Upper lobe of left lung (tissue), 6 donors: ENCODE measurements at regions not wholly inside any gene's neighbourhood (a gene's known extent, or its start where the extent isn't known, plus 50 kb on each side); places are given as distances from the start of the nearest gene placed in this dataset.
A peak's percentile ranks its signal among the peaks of the same experiment; 100 is the strongest.
"Not testable (repeated sequence)": the region's sequence is repeated elsewhere in the genome, so short reads cannot be mapped to it uniquely, and the experiment has no call there.

ENCODE experiments used
- ATAC-seq, 2 donors: fragments of 200-7000 bp; cut with Tn5 transposase; one replicate each; pipeline ENCODE4 v1.9.1; 2022; ENCODE audit warnings: mild to moderate bottlenecking in 2 of 2, moderate library complexity in 2 of 2; ENCODE audit not compliant: low FRiP score in 2 of 2
- DNase-seq, 2 donors: peaks; one replicate each; pipeline ENCODE4 v3.0.0-alpha.2; 2019 to 2020
- H3K27ac ChIP-seq, 4 donors: fragments of 200-600 bp; sonication (generic); one replicate each; pipeline ENCODE4 v1.5.1; 2016 to 2019
- H3K27me3 ChIP-seq, 4 donors: fragments of 200-600 bp; sonication (generic); one replicate each; pipeline ENCODE4 v1.5.1; 2017 to 2019
- H3K36me3 ChIP-seq, 4 donors: fragments of 200-600 bp; sonication (generic); one replicate each; pipeline ENCODE4 v1.5.1; 2016 to 2019
- H3K4me1 ChIP-seq, 4 donors: fragments of 200-600 bp; sonication (generic); one replicate each; pipeline ENCODE4 v1.5.1; 2018 to 2019
- H3K4me3 ChIP-seq, 4 donors: fragments of 200-600 bp; sonication (generic); one replicate each; pipeline ENCODE4 v1.5.1; 2017 to 2019; ENCODE audit warnings: mild to moderate bottlenecking in 2 of 4, moderate library complexity in 1 of 4
- H3K9me3 ChIP-seq, 4 donors: fragments of 200-600 bp; sonication (generic); one replicate each; pipeline ENCODE4 v1.5.1; 2018 to 2019
- EP300 ChIP-seq, 4 donors: sonication (generic); formaldehyde crosslinking; IDR thresholded peaks; one replicate each; pipeline ENCODE4 v1.5.1; 2017; ENCODE audit warnings: antibody characterized with exemption in 4 of 4, control low read depth in 2 of 4
- POLR2A ChIP-seq, 4 donors: fragments of 450-650 bp; IDR thresholded peaks; one replicate each; pipeline ENCODE4 v1.5.1; 2016 to 2017; ENCODE audit warnings: antibody characterized with exemption in 4 of 4, mild to moderate bottlenecking in 2 of 4
- POLR2AphosphoS5 ChIP-seq, 2 donors: sonication (generic); formaldehyde crosslinking; IDR thresholded peaks; one replicate each; pipeline ENCODE4 v1.5.1; 2017; ENCODE audit warnings: antibody characterized with exemption in 2 of 2
- WGBS, 2 donors: methylation state at CpG; one replicate each; pipeline ENCODE4 v1.1.5; 2017 to 2018; 5-methylcytosine and 5-hydroxymethylcytosine counted together
- TF ChIP-seq, protein P1 (sequence below), 6 experiments: fragments of 450-650 bp in 4 of 6; fragments of 200-600 bp in 2 of 6; sonication (generic) in 2 of 6; IDR thresholded peaks; one replicate each; pipeline ENCODE4 v1.5.1; 2016 to 2019; ENCODE audit warnings: antibody characterized with exemption in 6 of 6
- donor health status: DM: no; HTN: no; CAD: no; lungs with moderate emphysema.
- donor health status: DM: no; HTN: yes; CAD: no; lungs with severe emphysema.

DNA sequence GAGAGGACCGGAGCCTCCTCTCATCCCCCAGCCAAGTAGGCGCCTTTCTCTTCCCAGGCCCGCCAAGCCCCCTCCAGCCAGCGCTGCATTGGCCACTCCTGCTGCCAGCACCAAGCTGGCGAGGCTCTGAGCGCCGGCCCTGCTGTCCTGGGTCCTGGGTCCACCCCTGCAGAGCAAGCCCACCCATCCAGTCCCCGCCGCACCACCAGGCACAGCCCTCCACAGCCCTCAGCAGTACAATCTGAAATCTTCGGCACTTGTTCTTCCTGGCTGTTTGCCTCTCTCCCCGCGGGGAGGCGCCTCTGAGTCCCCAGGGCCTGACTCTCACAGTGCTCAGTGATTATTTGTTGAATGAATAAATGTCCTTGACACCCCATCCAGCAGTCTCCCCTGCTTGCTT lies 236.4 kb upstream of the SGCG start:
- WGBS, 2 donors: 80 to 92% methylated on average over 9 to 13 of the region's 13 CpGs
- H3K27ac ChIP-seq: no peak overlapping the region
- DNase-seq (peak in 1 of 2 donors; percentile 82), ATAC-seq (peak in 1 of 2 donors; percentile 9)
- H3K36me3 ChIP-seq: no peaks in the 10 kb centered on the region
- TF ChIP-seq POLR2A (IDR thresholded peaks at IDR 0.05): no peak
- TF ChIP-seq, protein P1, sequence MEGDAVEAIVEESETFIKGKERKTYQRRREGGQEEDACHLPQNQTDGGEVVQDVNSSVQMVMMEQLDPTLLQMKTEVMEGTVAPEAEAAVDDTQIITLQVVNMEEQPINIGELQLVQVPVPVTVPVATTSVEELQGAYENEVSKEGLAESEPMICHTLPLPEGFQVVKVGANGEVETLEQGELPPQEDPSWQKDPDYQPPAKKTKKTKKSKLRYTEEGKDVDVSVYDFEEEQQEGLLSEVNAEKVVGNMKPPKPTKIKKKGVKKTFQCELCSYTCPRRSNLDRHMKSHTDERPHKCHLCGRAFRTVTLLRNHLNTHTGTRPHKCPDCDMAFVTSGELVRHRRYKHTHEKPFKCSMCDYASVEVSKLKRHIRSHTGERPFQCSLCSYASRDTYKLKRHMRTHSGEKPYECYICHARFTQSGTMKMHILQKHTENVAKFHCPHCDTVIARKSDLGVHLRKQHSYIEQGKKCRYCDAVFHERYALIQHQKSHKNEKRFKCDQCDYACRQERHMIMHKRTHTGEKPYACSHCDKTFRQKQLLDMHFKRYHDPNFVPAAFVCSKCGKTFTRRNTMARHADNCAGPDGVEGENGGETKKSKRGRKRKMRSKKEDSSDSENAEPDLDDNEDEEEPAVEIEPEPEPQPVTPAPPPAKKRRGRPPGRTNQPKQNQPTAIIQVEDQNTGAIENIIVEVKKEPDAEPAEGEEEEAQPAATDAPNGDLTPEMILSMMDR (IDR thresholded peaks at IDR 0.05): no peak
- TF ChIP-seq POLR2AphosphoS5 (IDR thresholded peaks at IDR 0.05): no peak
- TF ChIP-seq EP300 (IDR thresholded peaks at IDR 0.05): no peak
- H3K4me3 ChIP-seq: no peak overlapping the region
- no peaks in the 10 kb centered on the region for H3K27me3 ChIP-seq
- no peaks in the 10 kb centered on the region for H3K9me3 ChIP-seq
- no peaks in the 10 kb centered on the region for H3K4me1 ChIP-seq

DNA sequence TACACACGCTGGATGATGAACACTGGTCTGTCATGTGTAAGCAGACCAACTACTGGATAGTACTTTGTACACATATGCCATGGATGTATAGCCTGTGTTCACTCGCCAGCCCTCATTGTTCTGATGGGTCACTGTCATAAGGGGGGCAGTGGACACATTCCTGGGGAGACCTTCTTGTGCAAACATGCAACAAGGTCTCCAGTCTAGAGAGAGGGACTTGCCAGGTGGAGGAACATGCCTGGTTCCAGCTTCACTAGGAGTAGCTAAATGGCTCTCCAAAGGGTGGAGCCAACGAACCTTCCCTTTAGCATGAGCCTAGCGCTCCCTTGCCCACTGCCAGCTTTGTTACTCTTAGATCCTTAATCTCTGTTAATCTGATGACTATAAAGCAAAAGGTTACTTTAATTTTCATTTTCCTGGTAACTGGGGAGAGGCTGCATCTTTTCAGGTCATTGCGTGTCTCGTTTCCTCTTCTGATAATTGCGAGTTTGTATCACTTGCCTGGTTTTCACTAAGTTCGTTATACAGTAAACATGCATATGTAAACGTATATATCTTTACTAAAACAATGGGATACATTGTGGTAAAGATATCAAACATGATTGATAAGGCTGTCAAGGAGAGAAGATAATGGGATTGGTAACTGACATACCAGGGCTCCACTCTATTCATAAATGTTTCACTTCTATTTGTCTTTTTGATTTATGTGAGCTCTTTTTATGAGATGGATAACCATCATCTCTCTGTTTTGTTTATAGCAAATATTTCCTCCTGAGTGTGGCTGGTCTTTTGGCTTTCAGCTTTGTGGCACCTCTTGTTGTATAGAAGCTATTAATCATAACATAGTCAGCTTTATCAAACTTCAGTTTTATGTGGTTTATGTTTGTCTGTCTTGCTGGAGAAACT lies 235.2 kb upstream of the SGCG start:
- Histone ChIP-seq H3K36me3 (no peaks in the 10 kb centered on the region), H3K27ac (no peak overlapping the region), H3K9me3 (no peaks in the 10 kb centered on the region), H3K27me3 (no peaks in the 10 kb centered on the region), H3K4me1 (no peaks in the 10 kb centered on the region), H3K4me3 (no peak overlapping the region)
- WGBS, 2 donors: 58 to 69% methylated on average over 9 of the region's 9 CpGs
- TF ChIP-seq, protein P1 (IDR thresholded peaks at IDR 0.05): no peak
- TF ChIP-seq POLR2A (IDR thresholded peaks at IDR 0.05): no peak
- TF ChIP-seq POLR2AphosphoS5 (IDR thresholded peaks at IDR 0.05): no peak
- no peak for TF ChIP-seq EP300 (IDR thresholded peaks at IDR 0.05)
- ATAC-seq (no peak), DNase-seq (no peak)

DNA sequence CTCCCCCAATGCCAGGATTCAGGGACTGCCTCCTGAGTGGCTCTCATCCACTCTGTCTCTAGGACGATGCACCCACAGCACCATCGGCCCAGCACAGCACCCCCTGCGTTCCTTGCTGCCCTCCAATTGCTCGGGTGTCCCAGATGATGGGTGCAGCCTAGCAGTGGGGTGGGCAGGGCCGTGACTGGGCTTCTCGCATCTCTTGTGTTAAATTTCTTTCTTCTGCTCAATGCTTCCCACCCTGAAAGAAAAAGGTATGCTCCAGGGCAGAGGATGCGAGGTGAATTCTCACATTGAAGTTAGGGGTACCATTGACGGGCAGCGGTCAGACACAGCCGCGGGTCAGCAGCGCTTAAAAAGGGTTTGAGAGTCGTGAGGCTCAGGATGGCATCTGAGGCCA lies 232.4 kb upstream of the SGCG start:
- WGBS, 2 donors: 94 to 96% methylated on average over 9 to 12 of the region's 13 CpGs
- ATAC-seq: no peak

DNA sequence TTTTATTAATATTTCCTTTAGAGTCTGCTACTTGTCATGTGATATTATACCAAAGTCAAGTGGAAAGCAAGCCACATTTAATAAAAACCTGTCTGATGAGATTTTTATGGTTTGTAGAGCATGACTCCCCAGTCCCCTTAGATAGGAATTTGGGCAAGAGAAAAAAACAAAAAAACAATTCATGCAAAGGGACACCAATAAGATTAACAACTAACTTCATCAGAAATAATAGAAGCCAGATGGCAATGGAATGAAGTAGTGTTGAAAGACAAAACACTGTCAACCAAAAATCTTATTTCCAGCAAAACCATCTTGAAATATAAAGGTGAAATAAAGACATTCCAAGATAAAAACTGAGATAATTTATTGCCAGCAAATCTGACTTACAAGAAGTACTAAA lies 228.8 kb upstream of the SGCG start:
- H3K4me3 ChIP-seq, H3K4me1 ChIP-seq, DNase-seq, ATAC-seq, H3K27ac ChIP-seq, H3K36me3 ChIP-seq, H3K27me3 ChIP-seq, H3K9me3 ChIP-seq: not testable (repeated sequence)

More for the DNA sequence above, 232.4 kb upstream of the SGCG start:
- Histone ChIP-seq H3K9me3 (peaks cover 0 to 5% (median 1%) of the 10 kb centered on the region in 4 donors), H3K4me3 (no peak overlapping the region), H3K36me3 (no peaks in the 10 kb centered on the region), H3K27ac (no peak overlapping the region), H3K27me3 (no peaks in the 10 kb centered on the region), H3K4me1 (no peaks in the 10 kb centered on the region)
- TF ChIP-seq POLR2AphosphoS5 (IDR thresholded peaks at IDR 0.05): no peak
- no peak for TF ChIP-seq POLR2A (IDR thresholded peaks at IDR 0.05)
- TF ChIP-seq, protein P1 (IDR thresholded peaks at IDR 0.05): no peak
- no peak for TF ChIP-seq EP300 (IDR thresholded peaks at IDR 0.05)
- peak in 1 of 2 donors; percentile 18 for DNase-seq

DNA sequence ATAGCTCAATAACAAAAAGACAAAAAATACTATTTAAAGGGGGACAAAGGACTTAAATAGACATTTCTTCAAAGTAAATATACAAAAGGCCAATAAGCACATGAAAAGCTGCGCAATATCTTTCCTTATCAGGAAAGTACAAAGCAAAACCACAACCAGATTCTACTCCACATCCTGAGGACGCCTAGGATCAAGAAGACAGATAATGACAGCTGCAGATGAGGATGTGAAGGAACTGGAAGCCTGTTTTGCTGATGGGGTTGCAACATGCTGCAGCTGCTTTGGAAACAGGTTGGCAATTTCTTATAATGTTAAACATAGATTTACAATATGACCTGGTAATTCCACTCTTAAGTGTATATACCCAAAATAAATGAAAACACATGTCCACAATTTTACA lies 225.6 kb upstream of the SGCG start:
- H3K4me1 ChIP-seq, ATAC-seq, H3K36me3 ChIP-seq, DNase-seq, H3K4me3 ChIP-seq, H3K9me3 ChIP-seq, H3K27me3 ChIP-seq, H3K27ac ChIP-seq: not testable (repeated sequence)
- WGBS, 2 donors: 55 to 56% methylated on average over 2 of the region's 2 CpGs

DNA sequence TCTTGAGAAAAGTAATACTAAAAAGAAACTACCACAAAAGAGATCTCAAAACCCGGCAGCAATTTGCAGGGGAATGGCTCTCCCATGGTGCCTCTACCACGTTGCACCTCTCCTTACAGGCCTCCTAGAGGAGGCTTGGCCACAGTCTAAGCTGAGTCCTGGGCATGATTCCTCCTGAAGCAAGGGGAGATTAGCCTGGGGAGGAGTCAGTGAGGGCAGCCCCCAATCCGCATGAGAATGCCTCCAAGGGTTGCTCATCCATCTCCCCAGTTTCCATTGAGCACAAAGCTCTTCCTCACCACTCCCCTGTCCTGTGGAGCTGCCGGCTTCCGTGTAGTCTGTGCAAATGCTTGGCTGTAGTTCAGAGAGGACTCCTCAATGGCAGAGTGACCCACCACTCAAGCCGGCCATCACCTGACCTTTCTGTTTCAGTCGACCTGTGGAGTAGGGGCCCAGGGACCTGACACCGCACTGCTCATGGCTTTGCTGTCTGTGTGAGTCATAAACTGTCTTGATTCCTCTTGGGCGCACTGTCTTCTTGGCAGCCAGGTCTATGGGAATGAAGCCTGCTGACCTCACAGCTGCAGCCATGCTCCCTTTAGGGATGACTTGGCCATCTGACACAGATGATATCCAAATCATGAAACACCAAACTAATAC lies 224.2 kb upstream of the SGCG start:
- not testable (repeated sequence) for H3K9me3 ChIP-seq, H3K27ac ChIP-seq, H3K36me3 ChIP-seq, H3K4me1 ChIP-seq, DNase-seq, H3K4me3 ChIP-seq, H3K27me3 ChIP-seq
- peak; percentile 37 to 94 for ATAC-seq
- 81 to 85% methylated on average over 4 to 7 of the region's 9 CpGs for WGBS, 2 donors

DNA sequence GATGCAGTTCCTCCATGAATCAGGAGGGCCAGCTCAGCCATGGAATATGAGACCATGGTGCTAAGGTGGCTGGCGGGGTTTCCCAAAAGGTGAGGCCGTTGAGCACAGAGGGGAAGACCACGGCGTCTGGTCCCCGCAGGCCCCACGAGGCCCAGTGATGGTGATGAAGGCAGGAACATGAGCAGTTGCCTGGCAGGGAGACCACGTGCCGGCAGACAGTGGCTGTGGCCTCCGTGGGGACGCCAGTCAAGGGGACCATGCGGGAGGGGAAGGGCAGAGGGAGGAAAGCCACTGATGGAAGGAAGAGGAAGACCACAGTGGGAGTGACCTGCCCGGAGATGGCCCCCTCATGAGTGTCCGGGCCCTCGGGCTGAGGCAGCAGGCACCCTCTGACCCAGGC lies 220.9 kb upstream of the SGCG start:
- not testable (repeated sequence) for H3K27me3 ChIP-seq, H3K36me3 ChIP-seq, H3K9me3 ChIP-seq, H3K27ac ChIP-seq, H3K4me1 ChIP-seq, H3K4me3 ChIP-seq, ATAC-seq
- peak in 1 of 2 donors; percentile 60 for DNase-seq
- 93 to 94% methylated on average over 8 to 10 of the region's 14 CpGs for WGBS, 2 donors
